C4-2B (cell line): ENCODE measurements at regions not wholly inside any gene's neighbourhood (a gene's known extent, or its start where the extent isn't known, plus 50 kb on each side); places are given as distances from the start of the nearest gene placed in this dataset.

Experiments
- H3K27ac ChIP-seq: fragments of 450-650 bp; 2 replicates; pipeline ENCODE4 v1.5.1; 2017
- CTCF ChIP-seq: fragments of 450-650 bp; conservative IDR thresholded peaks from 2 replicates; pipeline ENCODE4 v1.5.1; 2017; ENCODE audit warnings: mild to moderate bottlenecking
- ZFX ChIP-seq: fragments of 450-650 bp; IDR thresholded peaks from 2 replicates; pipeline ENCODE4 v1.6.1; 2017

GRCh38 chr18:22691946-22692710 lies 241.0 kb upstream of the RBBP8 start:
- H3K27ac ChIP-seq = no peak overlapping the region
- no peak for TF ChIP-seq ZFX
- TF ChIP-seq CTCF = no peak

- H3K27ac ChIP-seq = no peak overlapping the region
- TF ChIP-seq CTCF (no peak), ZFX (no peak)
These were observed 238.2 kb upstream of the RBBP8 start for GRCh38 chr18:22694954-22695353.

- no peak overlapping the region for H3K27ac ChIP-seq
These were observed 237.5 kb upstream of the RBBP8 start for GRCh38 chr18:22695674-22696073.

DNA sequence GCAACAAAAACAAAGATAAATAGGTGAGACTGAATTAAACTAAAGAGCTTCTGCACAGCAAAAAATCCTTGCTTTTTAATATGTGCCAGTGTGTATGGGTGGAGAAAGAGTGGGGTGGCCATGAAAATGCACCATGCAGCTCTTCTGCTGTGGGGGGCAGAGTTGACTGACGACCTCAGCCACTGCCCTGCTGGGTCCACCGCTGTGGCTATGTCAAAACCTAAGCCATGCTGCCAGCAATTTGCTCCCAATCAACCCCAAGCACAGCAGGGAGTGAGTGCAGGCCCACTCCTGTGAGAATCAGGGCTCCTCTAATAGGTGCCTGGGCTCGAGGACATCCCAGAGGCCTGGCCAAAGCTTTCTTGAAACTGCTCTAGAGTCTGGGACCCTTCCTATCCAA lies 235.6 kb upstream of the RBBP8 start:
- no peak overlapping the region for H3K27ac ChIP-seq

More at GRCh38 chr18:22695674-22696073, 237.5 kb upstream of the RBBP8 start:
- TF ChIP-seq CTCF = no peak
- no peak for TF ChIP-seq ZFX

DNA sequence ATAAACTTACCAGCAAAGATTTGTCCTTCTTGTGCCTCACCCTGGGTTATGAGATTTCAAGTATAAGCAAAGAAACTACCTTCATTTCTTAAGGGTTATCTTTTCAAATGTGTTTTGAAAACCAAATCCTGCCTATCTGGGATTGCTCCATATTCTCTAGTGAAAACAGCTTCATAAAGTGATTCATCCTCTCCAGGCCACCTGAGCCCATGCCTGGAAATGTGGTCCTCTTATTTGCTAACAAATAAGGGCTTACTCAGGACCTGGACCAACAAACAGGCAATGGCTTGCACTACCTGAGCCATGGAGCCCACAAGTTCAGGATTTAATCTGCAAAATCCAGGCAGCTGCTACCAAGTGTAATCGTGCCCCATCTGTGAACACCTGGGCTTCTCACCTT lies 234.4 kb upstream of the RBBP8 start:
- H3K27ac ChIP-seq = no peak overlapping the region
- TF ChIP-seq ZFX (no peak), CTCF (no peak)

More for the DNA sequence above, 235.6 kb upstream of the RBBP8 start:
- TF ChIP-seq CTCF = no peak
- TF ChIP-seq ZFX = no peak

DNA sequence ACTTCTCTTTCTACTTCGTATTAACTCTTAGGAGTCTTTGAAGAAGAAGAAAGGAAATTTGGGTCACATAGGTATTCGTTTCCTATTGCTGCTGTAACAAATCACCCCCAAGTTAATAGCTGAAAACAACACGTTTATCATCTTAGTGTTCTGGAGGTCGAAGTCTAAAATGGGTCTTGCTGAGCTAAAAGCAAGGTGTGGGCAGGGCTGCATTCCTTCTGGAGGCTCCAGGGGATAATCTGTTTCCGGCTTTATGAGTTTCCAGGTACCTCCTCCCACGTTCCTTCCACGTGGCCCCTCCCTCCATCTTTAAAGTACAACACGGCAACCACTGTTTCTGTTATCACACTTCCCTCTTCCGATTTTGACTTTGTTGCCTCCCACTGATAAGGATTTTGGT lies 233.5 kb upstream of the RBBP8 start:
- TF ChIP-seq ZFX (no peak), CTCF (no peak)

GRCh38 chr18:22700920-22701319 lies 232.2 kb upstream of the RBBP8 start:
- no peak overlapping the region for H3K27ac ChIP-seq
- TF ChIP-seq ZFX (no peak), CTCF (no peak)

More for the DNA sequence above, 233.5 kb upstream of the RBBP8 start:
- no peak overlapping the region for H3K27ac ChIP-seq
